ENCODE measurements at regions not wholly inside any gene's neighbourhood (a gene's known extent, or its start where the extent isn't known, plus 50 kb on each side); places are given as distances from the start of the nearest gene placed in this dataset.

- in situ Hi-C loops (cut with HindIII; ENCODE audit: low pct_unique_long_range_greater_than_20kb, low sequenced_read_pairs) = no loop called here
Observed at GRCh38 chr16:64084706-64085105, 1037.2 kb downstream of the CDH11 start.

GRCh38 chr16:64083428-64084129 lies 1038.3 kb downstream of the CDH11 start:
- Histone ChIP-seq H3K4me3 (ENCODE audit: low read depth in 2 of 2, low read length in 2 of 2) (no peak overlapping the region), H3K36me3 (ENCODE audit: control insufficient read depth, insufficient read depth, low read length) (no peaks in the 10 kb centered on the region), H3K27ac (ENCODE audit: low read length) (no peak overlapping the region), H3K9me3 (ENCODE audit: control insufficient read depth, insufficient read depth, low read depth, low read length) (no peaks in the 10 kb centered on the region), H3K27me3 (ENCODE audit: control insufficient read depth, insufficient read depth, low read length) (no peaks in the 10 kb centered on the region), H3K4me1 (ENCODE audit: control insufficient read depth, insufficient read depth, low read length) (no peaks in the 10 kb centered on the region)
- no TSS peak for BruUV-seq (replicated peaks)
- ATAC-seq (no peak), DNase-seq (ENCODE audit: low read depth, low spot score) (no peak)
- intact Hi-C loops (cut with micrococcal nuclease; ENCODE audit: unreplicated experiment) = no loop called here
- in situ Hi-C loops (cut with HindIII; ENCODE audit: low pct_unique_long_range_greater_than_20kb, low sequenced_read_pairs) = no loop called here
- no peak for TF ChIP-seq REST (IDR thresholded peaks at IDR 0.05; ENCODE audit: insufficient read depth in 1 of 2, low read depth in 2 of 2, low read length in 1 of 2)
- TF ChIP-seq CTCF (IDR thresholded peaks at IDR 0.05) = no peak
- no peak for TF ChIP-seq SIN3A (IDR thresholded peaks at IDR 0.05; ENCODE audit: borderline replicate concordance, insufficient read depth, low read depth, low read length)
- ChIA-PET POLR2A (no interaction called here), CTCF (no interaction called here)

More at GRCh38 chr16:64084706-64085105, 1037.2 kb downstream of the CDH11 start:
- H3K27ac ChIP-seq (ENCODE audit: low read length) = no peak overlapping the region
- H3K36me3 ChIP-seq (ENCODE audit: control insufficient read depth, insufficient read depth, low read length) = no peaks in the 10 kb centered on the region
- H3K4me1 ChIP-seq (ENCODE audit: control insufficient read depth, insufficient read depth, low read length) = no peaks in the 10 kb centered on the region
- BruUV-seq (replicated peaks) = no TSS peak
- H3K9me3 ChIP-seq (ENCODE audit: control insufficient read depth, insufficient read depth, low read depth, low read length) = no peaks in the 10 kb centered on the region
- POLR2A ChIA-PET = no interaction called here
- TF ChIP-seq TCF7L2 (IDR thresholded peaks at IDR 0.05; ENCODE audit: low read depth, low read length) (no peak), POLR2AphosphoS5 (IDR thresholded peaks at IDR 0.05; ENCODE audit: low read depth, low read length) (no peak), REST (IDR thresholded peaks at IDR 0.05; ENCODE audit: insufficient read depth in 1 of 2, low read depth in 2 of 2, low read length in 1 of 2) (no peak), SIN3A (IDR thresholded peaks at IDR 0.05; ENCODE audit: borderline replicate concordance, insufficient read depth, low read depth, low read length) (no peak), CTCF (IDR thresholded peaks at IDR 0.05) (no peak)
- ATAC-seq = no peak
- intact Hi-C loops (cut with micrococcal nuclease; ENCODE audit: unreplicated experiment) = no loop called here
- H3K27me3 ChIP-seq (ENCODE audit: control insufficient read depth, insufficient read depth, low read length) = no peaks in the 10 kb centered on the region
- no peak overlapping the region for H3K4me3 ChIP-seq (ENCODE audit: low read depth in 2 of 2, low read length in 2 of 2)
- no peak for DNase-seq (ENCODE audit: low read depth, low spot score)
- CTCF ChIA-PET = no interaction called here
